ENCODE measurements at regions not wholly inside any gene's neighbourhood (a gene's known extent, or its start where the extent isn't known, plus 50 kb on each side); places are given as distances from the start of the nearest gene placed in this dataset.
A peak's percentile ranks its signal among the peaks of the same experiment; 100 is the strongest.
"Not testable (repeated sequence)": the region's sequence is repeated elsewhere in the genome, so short reads cannot be mapped to it uniquely, and the experiment has no call there.

DNA sequence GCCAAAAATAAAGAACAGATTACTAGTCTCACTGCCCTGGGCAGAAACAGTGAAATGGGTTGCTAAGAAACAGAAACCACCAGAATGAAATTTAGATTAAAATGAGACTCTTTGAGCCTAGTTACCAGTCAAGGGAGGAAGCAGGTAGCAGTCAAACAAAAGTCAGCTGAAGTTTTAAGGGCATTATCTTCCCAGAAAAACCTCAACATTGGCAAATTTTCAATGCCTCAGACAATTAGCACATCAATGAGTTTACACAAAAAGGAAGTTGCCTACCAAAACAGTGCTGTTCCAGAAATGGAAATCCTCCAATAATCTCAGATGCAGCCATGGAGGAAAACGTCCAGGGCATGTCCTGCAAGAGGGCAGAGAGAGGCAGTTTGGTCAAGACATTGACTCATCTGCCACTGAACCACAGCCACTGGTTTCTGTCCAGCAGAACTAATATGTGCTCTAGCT, 399.7 kb upstream of the ADGRB3 start:
- peak; percentile 53 for DNase-seq (ENCODE audit: low read depth)
- TF ChIP-seq, protein P1, sequence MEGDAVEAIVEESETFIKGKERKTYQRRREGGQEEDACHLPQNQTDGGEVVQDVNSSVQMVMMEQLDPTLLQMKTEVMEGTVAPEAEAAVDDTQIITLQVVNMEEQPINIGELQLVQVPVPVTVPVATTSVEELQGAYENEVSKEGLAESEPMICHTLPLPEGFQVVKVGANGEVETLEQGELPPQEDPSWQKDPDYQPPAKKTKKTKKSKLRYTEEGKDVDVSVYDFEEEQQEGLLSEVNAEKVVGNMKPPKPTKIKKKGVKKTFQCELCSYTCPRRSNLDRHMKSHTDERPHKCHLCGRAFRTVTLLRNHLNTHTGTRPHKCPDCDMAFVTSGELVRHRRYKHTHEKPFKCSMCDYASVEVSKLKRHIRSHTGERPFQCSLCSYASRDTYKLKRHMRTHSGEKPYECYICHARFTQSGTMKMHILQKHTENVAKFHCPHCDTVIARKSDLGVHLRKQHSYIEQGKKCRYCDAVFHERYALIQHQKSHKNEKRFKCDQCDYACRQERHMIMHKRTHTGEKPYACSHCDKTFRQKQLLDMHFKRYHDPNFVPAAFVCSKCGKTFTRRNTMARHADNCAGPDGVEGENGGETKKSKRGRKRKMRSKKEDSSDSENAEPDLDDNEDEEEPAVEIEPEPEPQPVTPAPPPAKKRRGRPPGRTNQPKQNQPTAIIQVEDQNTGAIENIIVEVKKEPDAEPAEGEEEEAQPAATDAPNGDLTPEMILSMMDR (IDR thresholded peaks at IDR 0.05; ENCODE audit: low read length, missing control alignments): no peak

DNA sequence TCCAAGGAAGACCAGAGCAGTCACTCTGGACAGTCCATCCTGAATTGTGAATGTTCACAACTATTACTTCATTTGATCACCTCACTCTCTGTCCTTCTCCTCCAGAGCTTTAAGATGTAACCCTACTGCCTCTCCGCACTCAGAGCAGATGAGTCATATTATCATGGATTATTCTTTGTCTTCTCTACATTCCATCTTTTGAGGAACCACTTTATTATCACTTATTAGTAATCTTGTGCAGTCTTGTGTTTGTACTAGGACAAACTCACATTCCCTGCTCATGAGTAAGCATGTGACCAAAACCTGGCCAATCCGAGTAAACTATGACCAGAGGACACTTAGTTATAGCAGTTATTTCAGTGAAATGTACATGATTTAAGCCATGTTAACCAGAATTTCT, 401.5 kb upstream of the ADGRB3 start:
- TF ChIP-seq, protein P1 (IDR thresholded peaks at IDR 0.05; ENCODE audit: low read length, missing control alignments): no peak
- no peak overlapping the region for H3K4me3 ChIP-seq (replicated peaks; ENCODE audit: low read depth, low read length)
- DNase-seq (ENCODE audit: low read depth): peak; percentile 67

More for the DNA sequence above, 399.7 kb upstream of the ADGRB3 start:
- H3K4me3 ChIP-seq (replicated peaks; ENCODE audit: low read depth, low read length): no peak overlapping the region

DNA sequence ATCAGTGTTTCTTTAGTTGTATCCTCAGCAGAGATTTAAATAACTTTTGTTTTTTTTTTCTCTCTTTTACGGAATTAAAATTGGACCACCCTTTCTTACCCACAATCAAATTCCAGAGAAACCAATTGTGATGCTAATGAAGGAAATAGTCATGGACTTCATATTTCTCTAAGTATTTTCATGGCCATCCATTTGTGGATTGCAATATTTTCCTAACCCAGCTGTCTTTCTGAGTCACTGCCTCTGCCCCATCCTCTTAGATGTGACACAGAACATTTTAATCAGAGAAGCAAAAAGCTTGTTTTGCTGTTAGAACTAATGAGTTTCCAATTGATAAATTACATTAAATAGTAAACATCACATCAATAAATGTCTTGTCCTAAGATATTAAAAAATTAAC, 405.5 kb upstream of the ADGRB3 start:
- TF ChIP-seq, protein P1 (IDR thresholded peaks at IDR 0.05; ENCODE audit: low read length, missing control alignments): no peak
- DNase-seq (ENCODE audit: low read depth): no peak
- H3K4me3 ChIP-seq (replicated peaks; ENCODE audit: low read depth, low read length): no peak overlapping the region

DNA sequence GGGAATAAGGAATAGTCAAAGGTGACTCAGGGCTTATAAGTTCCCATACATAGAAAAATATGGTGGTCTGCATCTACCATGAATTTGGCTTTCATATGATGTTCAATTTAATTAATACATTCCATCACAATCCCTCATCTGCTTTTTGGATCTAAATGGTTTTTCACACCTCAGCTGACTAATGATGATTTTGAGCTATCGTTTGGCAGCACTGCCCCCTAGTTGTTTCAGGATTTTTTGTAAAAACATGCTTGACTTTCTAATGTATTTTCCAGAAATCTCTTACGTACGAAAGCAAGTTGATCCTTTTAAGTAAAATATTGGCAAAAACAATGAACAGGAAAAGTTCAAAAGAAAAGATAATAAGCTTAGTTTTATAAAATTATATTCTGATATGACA, 408.6 kb upstream of the ADGRB3 start:
- peak; percentile 41 for DNase-seq (ENCODE audit: low read depth)
- TF ChIP-seq, protein P1 (IDR thresholded peaks at IDR 0.05; ENCODE audit: low read length, missing control alignments): peak; percentile 49
- H3K4me3 ChIP-seq (replicated peaks; ENCODE audit: low read depth, low read length): no peak overlapping the region

DNA sequence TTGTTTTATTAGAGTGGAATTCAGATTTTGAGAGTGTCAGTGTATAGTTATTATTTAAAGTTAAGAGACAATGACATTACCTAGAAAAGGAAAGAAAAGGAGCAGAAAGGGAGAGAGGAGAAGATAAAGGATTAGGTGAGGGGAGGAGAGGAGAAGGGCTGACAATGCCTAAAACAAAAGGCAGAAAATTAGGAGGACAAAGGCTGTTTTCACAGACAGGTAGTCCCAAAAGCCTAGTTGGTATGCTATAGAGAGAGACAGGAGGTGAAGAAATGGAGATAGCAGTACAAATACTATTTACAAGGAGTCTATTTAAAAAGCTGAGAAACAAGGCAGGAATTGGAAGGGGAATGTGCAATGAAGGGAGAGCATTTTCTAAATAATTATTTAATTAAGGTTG, 409.4 kb upstream of the ADGRB3 start:
- TF ChIP-seq, protein P1 (IDR thresholded peaks at IDR 0.05; ENCODE audit: low read length, missing control alignments): no peak
- DNase-seq (ENCODE audit: low read depth): no peak
- H3K4me3 ChIP-seq (replicated peaks; ENCODE audit: low read depth, low read length): no peak overlapping the region

DNA sequence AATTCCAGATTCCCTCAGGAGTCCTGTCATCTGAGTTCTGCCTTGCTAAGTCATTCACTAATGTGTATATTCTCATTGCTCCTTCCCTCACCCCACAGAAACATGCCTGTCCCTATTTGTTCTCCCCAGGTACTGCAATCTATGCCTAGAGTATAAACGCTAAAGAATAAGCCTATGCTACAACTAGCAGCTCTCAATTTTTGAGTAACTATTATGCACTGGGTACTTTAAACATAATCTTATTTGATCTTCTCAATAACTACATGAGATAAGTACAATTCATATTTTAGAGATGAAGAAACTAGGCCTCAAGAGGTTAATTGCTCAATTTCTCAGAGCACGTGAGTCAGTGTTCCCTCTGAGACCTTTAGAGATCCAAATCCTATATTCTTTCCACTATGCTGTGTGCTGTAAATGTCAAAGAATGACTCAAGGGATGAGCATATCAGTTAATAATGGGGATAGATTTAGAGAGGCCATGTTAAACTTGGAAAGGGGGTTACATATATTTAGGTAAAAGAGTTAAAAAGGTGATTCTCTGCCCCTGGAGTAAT, 423.8 kb upstream of the ADGRB3 start:
- TF ChIP-seq, protein P1 (IDR thresholded peaks at IDR 0.05; ENCODE audit: low read length, missing control alignments): no peak
- H3K4me3 ChIP-seq (replicated peaks; ENCODE audit: low read depth, low read length): no peak overlapping the region
- peak; percentile 13 for DNase-seq (ENCODE audit: low read depth)

DNA sequence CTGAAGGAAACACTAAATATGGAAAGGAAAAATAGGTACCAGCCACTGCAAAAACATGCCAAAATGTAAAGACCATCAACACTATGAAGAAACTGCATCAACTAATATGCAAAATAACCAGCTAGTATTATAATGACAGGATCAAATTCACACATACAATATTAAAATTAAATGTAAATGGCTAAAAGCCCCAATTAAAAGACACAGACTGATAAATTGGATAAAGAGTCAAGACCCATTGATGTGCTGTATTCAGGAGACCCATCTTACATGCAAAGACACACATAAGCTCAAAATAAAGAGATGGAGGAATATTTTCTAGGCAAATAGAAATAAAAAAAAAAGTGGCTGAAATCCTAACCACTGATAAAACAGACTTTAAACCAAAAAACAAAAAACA, 427.5 kb upstream of the ADGRB3 start:
- not testable (repeated sequence) for H3K4me3 ChIP-seq (replicated peaks; ENCODE audit: low read depth, low read length); DNase-seq (ENCODE audit: low read depth)

Data from fibroblast of pulmonary artery (primary cell).